Epithelial cell of proximal tubule (primary cell): ENCODE measurements at regions not wholly inside any gene's neighbourhood (a gene's known extent, or its start where the extent isn't known, plus 50 kb on each side); places are given as distances from the start of the nearest gene placed in this dataset.

Source experiments
- DNase-seq: peaks from one replicate; pipeline ENCODE4 v3.0.0-alpha.2; 2011; ENCODE audit warnings: low read depth
- H3K4me3 ChIP-seq: 2 replicates; pipeline ENCODE4 v1.5.1; 2011; ENCODE audit warnings: low read depth, mild to moderate bottlenecking, low read length
- TF ChIP-seq, protein P1 (sequence below): conservative IDR thresholded peaks from 2 replicates; pipeline ENCODE4 v1.5.1; 2012; ENCODE audit warnings: low read depth, mild to moderate bottlenecking, low read length

DNA sequence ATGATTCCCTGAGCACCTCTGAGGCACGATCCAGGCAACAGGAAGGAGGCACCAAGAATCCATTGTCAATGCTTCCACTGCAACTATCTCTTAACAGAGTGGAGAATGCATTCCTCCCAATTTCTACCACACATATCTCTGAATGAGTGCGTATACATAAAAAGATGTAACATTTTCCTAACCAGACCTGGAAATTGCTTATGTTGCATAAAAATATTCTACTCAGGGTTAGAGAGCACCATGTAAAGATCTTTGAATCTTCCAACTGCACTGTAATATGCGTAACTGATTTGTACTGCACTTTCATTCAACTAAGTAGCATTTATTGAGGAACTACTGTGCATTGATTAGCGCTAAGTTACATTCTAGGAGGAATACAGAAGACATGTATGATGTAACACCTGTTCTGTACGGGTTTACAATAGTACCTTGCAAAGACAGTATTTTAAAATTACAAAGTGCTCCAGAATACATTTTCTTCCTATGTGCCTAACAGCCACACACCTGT is 237.8 kb downstream of the EBLN2 start:
- no peak for DNase-seq
- TF ChIP-seq, protein P1, sequence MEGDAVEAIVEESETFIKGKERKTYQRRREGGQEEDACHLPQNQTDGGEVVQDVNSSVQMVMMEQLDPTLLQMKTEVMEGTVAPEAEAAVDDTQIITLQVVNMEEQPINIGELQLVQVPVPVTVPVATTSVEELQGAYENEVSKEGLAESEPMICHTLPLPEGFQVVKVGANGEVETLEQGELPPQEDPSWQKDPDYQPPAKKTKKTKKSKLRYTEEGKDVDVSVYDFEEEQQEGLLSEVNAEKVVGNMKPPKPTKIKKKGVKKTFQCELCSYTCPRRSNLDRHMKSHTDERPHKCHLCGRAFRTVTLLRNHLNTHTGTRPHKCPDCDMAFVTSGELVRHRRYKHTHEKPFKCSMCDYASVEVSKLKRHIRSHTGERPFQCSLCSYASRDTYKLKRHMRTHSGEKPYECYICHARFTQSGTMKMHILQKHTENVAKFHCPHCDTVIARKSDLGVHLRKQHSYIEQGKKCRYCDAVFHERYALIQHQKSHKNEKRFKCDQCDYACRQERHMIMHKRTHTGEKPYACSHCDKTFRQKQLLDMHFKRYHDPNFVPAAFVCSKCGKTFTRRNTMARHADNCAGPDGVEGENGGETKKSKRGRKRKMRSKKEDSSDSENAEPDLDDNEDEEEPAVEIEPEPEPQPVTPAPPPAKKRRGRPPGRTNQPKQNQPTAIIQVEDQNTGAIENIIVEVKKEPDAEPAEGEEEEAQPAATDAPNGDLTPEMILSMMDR = no peak
- no peak overlapping the region for H3K4me3 ChIP-seq

DNA sequence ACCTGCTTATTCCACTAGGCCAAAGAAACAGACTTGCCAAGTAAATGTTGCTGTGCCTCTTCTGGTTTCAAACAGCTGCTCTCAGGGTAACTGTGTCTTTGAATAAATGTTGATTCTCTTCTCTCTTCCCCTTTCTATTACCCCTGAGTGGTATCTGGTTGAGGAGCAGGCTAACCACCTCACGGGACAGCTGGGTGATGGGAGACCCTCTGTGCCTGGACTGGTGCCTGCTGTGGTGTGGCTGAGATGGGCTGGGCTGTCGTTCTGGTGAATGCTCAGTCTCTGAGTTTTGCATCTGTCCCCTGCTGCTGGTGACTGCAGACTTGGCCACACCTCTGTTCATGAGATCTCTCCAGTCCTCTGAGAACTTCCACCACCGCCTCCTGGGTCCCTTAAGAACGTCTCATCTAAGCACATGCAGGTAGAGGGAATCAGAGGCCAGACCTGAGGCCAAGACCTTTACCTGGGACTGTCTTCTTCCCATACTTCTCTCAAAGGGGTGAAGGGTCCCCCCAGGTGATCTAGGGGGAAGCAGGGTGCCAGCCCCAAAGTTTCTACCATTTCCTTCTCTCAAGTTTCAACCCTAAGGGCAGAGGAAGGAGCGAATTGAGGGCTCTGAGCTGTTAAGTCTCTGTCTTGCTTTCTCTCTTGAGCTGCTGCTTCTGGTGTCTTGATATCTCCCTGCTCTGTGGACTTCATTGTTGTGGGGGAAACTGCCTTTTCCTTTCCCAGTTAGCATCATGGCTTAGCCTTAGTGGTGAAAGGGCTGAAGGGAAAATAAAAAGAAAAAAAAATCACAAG is 252.9 kb downstream of the EBLN2 start:
- DNase-seq = no peak
- H3K4me3 ChIP-seq = no peak overlapping the region
- TF ChIP-seq, protein P1 = no peak

DNA sequence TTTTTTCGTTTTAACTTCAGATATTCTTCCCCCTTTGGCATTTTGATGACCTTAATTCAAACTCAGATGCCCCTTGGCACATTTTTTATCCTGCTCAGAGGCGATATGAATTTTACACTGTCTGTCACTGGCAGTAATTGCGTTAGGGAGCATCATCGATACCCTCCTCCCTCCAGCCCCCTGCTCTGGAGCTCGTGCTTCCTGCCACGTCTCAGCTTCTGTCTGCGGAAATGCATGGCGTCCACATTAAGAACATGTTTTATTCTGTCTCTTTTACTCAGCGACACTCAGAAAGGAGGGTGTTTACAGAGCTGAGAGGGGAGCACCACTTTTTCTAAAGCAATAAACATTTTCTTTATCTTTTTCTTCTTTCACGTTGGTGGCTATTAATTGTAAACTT is 254.2 kb downstream of the EBLN2 start:
- DNase-seq = no peak
- TF ChIP-seq, protein P1 = no peak
- no peak overlapping the region for H3K4me3 ChIP-seq

DNA sequence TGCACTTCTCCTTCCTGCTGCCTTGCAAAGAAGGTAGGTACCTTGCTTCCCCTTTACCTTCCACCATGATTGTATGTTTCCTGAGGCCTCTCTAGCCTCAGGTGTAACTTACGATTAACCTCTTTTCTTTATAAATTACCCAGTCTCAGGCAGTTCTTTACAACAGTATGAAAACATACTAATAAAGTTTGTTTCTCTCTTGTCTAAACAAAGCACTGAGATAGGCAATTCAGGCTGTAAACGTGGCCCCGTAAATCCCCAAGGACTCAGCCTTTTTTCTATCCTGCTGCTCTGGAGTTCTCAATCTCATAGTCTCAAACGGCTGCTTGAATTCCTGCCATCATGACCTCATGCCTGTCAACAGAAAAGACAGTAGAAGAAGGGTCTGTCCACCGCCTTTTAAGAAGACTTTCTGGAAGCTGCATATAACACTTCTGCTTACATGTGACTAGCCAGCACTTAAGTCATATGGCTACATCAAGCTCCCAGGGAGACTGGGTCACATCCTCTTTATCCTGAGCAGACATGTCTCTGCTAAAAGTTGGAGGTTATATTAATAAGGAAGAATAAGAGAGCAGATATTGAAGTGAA is 257.8 kb downstream of the EBLN2 start:
- TF ChIP-seq, protein P1 = no peak
- H3K4me3 ChIP-seq = no peak overlapping the region
- no peak for DNase-seq

DNA sequence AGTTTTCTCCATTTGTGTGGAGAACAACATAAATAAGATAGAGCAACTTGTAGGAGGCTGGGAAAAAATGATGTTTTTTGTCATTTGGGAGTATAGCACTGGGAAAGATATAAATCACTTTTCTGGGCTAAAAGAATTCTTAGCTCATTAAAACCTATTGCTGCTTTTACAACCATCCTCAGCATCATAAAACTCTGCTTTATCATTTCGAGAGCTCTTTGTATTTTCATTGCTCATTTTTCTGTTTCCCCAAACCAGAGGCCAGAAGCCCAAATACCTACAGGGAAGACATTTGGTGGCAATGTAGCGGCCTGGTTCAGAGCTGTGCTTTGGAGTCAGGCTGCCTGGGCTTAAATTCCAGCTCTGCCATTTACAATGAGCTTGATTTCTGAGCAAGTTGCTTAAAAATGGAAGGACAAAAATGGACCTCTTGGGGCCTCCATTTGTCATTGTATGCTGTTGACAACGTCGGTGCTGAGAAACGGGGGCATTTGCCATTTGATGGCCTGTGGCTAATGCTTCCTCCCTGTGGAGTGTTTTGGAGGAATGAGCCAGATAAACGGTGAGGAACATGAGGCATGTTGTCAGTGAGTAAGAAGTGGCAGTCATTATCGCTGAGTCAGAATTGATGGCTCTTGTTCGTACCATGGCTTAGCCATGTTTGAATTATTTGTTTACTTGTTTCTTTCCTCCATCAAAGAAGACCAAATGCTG is 260.0 kb downstream of the EBLN2 start:
- no peak overlapping the region for H3K4me3 ChIP-seq
- TF ChIP-seq, protein P1 = no peak
- DNase-seq = no peak

DNA sequence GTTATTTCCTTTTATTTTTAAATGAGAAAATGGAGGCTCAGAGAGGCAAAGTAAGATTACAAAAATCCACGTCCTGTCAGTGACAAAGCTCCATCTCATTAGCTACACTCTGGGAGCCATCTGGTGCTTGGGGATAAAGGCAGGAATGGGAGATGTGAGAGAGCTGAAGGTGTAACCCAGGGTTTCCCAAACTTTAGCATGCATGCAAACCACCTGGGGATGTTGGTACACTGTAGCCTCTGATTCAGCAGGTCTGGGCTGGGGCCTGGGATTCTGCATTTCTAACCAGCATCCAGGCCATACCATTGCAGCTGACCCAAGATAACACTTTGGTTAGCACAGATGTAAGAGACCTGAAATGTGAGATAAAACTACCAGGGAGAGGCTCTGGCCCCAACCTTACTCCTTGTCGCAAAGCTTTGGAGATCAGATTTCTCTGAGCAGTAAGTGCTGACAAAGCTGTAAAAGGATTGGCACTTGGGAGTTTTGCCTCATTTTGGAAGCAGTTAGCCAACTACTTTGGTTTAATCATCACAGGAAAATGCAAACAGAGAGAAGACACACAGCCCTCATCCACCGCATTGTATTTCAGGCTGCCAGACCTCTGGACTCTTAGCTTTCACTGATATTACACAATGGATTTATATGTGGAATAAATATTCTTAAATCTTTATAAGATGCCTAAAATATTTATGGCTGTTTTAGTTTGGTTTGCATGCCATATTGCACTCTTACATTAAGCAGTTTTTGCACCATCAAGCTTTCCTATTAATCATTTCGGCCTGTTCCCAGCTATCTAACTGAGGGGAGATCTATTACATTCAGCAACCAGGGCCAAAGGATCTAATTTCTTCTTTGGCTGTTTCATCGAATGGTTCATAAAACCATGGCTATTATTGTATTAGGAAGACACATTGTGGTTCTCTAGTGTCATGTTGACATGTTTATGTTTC is 263.0 kb downstream of the EBLN2 start:
- TF ChIP-seq, protein P1 = no peak
- no peak overlapping the region for H3K4me3 ChIP-seq
- no peak for DNase-seq
